Astrocyte of the spinal cord (primary cell): ENCODE measurements at regions not wholly inside any gene's neighbourhood (a gene's known extent, or its start where the extent isn't known, plus 50 kb on each side); places are given as distances from the start of the nearest gene placed in this dataset.
A peak's percentile ranks its signal among the peaks of the same experiment; 100 is the strongest.

Experiments used
- DNase-seq: peaks from one replicate; pipeline ENCODE4 v3.0.0; 2011; ENCODE audit warnings: low read depth, low spot score
- H3K4me3 ChIP-seq: 2 replicates; pipeline ENCODE4 v1.5.1; 2011; ENCODE audit warnings: low read depth, mild to moderate bottlenecking, low read length, moderate library complexity
- CTCF ChIP-seq: IDR thresholded peaks from 2 replicates; pipeline ENCODE4 v1.5.1; 2012; ENCODE audit warnings: low read depth, mild to moderate bottlenecking, low read length, inconsistent platforms
- in situ Hi-C: cut with HindIII; loops from 2 replicates; pipeline ENCODE4 v1.10.0; 2017; ENCODE audit warnings: low sequenced_read_pairs

GRCh38 chr5:171509467-171509866, 90.0 kb downstream of the FGF18 start:
- H3K4me3 ChIP-seq, result no peak overlapping the region
- TF ChIP-seq CTCF, result no peak
- in situ Hi-C loops, result no loop called here
- DNase-seq, result no peak

GRCh38 chr5:171512397-171512796, 93.0 kb downstream of the FGF18 start:
- H3K4me3 ChIP-seq, result no peak overlapping the region
- in situ Hi-C loops, result no loop called here
- DNase-seq, result no peak
- no peak for TF ChIP-seq CTCF

- TF ChIP-seq CTCF, result no peak
- no peak overlapping the region for H3K4me3 ChIP-seq
- DNase-seq, result no peak
- in situ Hi-C loops, result no loop called here
Observed at GRCh38 chr5:171513591-171513990, 94.1 kb downstream of the FGF18 start.

- no peak for TF ChIP-seq CTCF
- H3K4me3 ChIP-seq, result no peak overlapping the region
- in situ Hi-C loops, result no loop called here
- DNase-seq, result no peak
Observed at GRCh38 chr5:171518916-171519315, 99.5 kb downstream of the FGF18 start.

- no peak for TF ChIP-seq CTCF
- in situ Hi-C loops, result no loop called here
- peak; percentile 54 for DNase-seq
- no peak overlapping the region for H3K4me3 ChIP-seq
Observed at GRCh38 chr5:171520300-171521174, 101.1 kb downstream of the FGF18 start.

- in situ Hi-C loops, result no loop called here
- no peak for TF ChIP-seq CTCF
- DNase-seq, result peak; percentile 91
- H3K4me3 ChIP-seq, result no peak overlapping the region
Observed at GRCh38 chr5:171521219-171521633, 101.8 kb downstream of the FGF18 start.
